Naive B cell (primary cell): ENCODE measurements at regions not wholly inside any gene's neighbourhood (a gene's known extent, or its start where the extent isn't known, plus 50 kb on each side); places are given as distances from the start of the nearest gene placed in this dataset.
A peak's percentile ranks its signal among the peaks of the same experiment; 100 is the strongest.

Source experiments
- ATAC-seq, 2 donors: fragments of 150-1000 bp; cut with Tn5 transposase; 2 replicates each; pipeline ENCODE4 v1.10.0; 2021; ENCODE audit warnings: low read depth in 2 of 2, mild to moderate bottlenecking in 2 of 2, moderate library complexity in 2 of 2
- DNase-seq: peaks from one replicate; pipeline ENCODE4 v3.0.0; 2022
- H3K27ac Mint-ChIP-seq, 6 donors: one replicate each; pipeline ENCODE4 v1.8.0; 2020 to 2022; ENCODE audit warnings: mild to moderate bottlenecking in 6 of 6, mixed read lengths in 6 of 6, moderate library complexity in 5 of 6, inconsistent platforms in 2 of 6
- H3K27me3 Mint-ChIP-seq, 3 donors: one replicate each; pipeline ENCODE4 v1.8.0; 2021 to 2022; ENCODE audit warnings: mixed read lengths in 3 of 3, mild to moderate bottlenecking in 1 of 3
- H3K36me3 Mint-ChIP-seq, 2 donors: one replicate each; pipeline ENCODE4 v1.8.0; 2020 to 2022; ENCODE audit warnings: mixed read lengths in 2 of 2, inconsistent platforms in 1 of 2, mild to moderate bottlenecking in 1 of 2
- H3K4me1 Mint-ChIP-seq, 3 donors: one replicate each; pipeline ENCODE4 v1.8.0; 2020 to 2022; ENCODE audit warnings: mixed read lengths in 3 of 3, inconsistent platforms in 1 of 3, mild to moderate bottlenecking in 1 of 3, moderate library complexity in 1 of 3
- H3K4me3 Mint-ChIP-seq, 8 donors: one replicate each; pipeline ENCODE4 v1.8.0; 2020 to 2022; ENCODE audit warnings: mild to moderate bottlenecking in 8 of 8, mixed read lengths in 8 of 8, moderate library complexity in 8 of 8, inconsistent platforms in 2 of 8
- H3K9me3 Mint-ChIP-seq, 7 donors: one replicate each; pipeline ENCODE4 v1.8.0; 2020 to 2022; ENCODE audit warnings: mixed read lengths in 7 of 7, mild to moderate bottlenecking in 5 of 7, inconsistent platforms in 2 of 7, moderate library complexity in 1 of 7

- ATAC-seq, result no peak
- no peak overlapping the region for H3K4me3 Mint-ChIP-seq
- H3K36me3 Mint-ChIP-seq, result no peaks in the 10 kb centered on the region
- H3K27me3 Mint-ChIP-seq, result peaks cover 0 to 24% (median 12%) of the 10 kb centered on the region in 3 donors
- no peaks in the 10 kb centered on the region for H3K9me3 Mint-ChIP-seq
- H3K4me1 Mint-ChIP-seq, result no peaks in the 10 kb centered on the region
- no peak overlapping the region for H3K27ac Mint-ChIP-seq
- DNase-seq, result no peak
Measured at GRCh38 chr2:20539133-20539719, 92.4 kb downstream of the RHOB start.

- Mint-ChIP-seq H3K9me3 (peaks cover 0 to 2% (median 0%) of the 10 kb centered on the region in 7 donors), H3K27ac (no peak overlapping the region), H3K4me1 (no peaks in the 10 kb centered on the region), H3K27me3 (peaks cover 0 to 18% (median 6%) of the 10 kb centered on the region in 3 donors), H3K4me3 (no peak overlapping the region), H3K36me3 (no peaks in the 10 kb centered on the region)
- no peak for ATAC-seq
- DNase-seq, result no peak
Measured at GRCh38 chr2:20539776-20540586, 93.1 kb downstream of the RHOB start.

GRCh38 chr2:20540587-20541293, 93.9 kb downstream of the RHOB start:
- peaks cover 0 to 18% (median 6%) of the 10 kb centered on the region in 3 donors for H3K27me3 Mint-ChIP-seq
- DNase-seq (no peak), ATAC-seq (no peak)
- H3K36me3 Mint-ChIP-seq, result no peaks in the 10 kb centered on the region
- H3K9me3 Mint-ChIP-seq, result peaks cover 0 to 5% (median 0%) of the 10 kb centered on the region in 7 donors
- no peaks in the 10 kb centered on the region for H3K4me1 Mint-ChIP-seq
- peak overlapping the region in 1 of 8 donors; percentile 16 for H3K4me3 Mint-ChIP-seq
- peak overlapping the region in 1 of 6 donors; percentile 65 for H3K27ac Mint-ChIP-seq

GRCh38 chr2:20541294-20541640, 94.4 kb downstream of the RHOB start:
- DNase-seq, result no peak
- Mint-ChIP-seq H3K36me3 (no peaks in the 10 kb centered on the region), H3K9me3 (peaks cover 0 to 7% (median 1%) of the 10 kb centered on the region in 7 donors), H3K27me3 (peaks cover 0 to 20% (median 6%) of the 10 kb centered on the region in 3 donors), H3K27ac (no peak overlapping the region), H3K4me3 (no peak overlapping the region), H3K4me1 (no peaks in the 10 kb centered on the region)
- no peak for ATAC-seq

GRCh38 chr2:20541651-20542050, 94.8 kb downstream of the RHOB start:
- DNase-seq (no peak), ATAC-seq (no peak)
- peaks cover 0 to 24% (median 6%) of the 10 kb centered on the region in 3 donors for H3K27me3 Mint-ChIP-seq
- no peak overlapping the region for H3K4me3 Mint-ChIP-seq
- H3K36me3 Mint-ChIP-seq, result no peaks in the 10 kb centered on the region
- H3K27ac Mint-ChIP-seq, result no peak overlapping the region
- peaks cover 0 to 7% (median 2%) of the 10 kb centered on the region in 7 donors for H3K9me3 Mint-ChIP-seq
- no peaks in the 10 kb centered on the region for H3K4me1 Mint-ChIP-seq

GRCh38 chr2:20542269-20542668, 95.4 kb downstream of the RHOB start:
- Mint-ChIP-seq H3K9me3 (peaks cover 0 to 7% (median 2%) of the 10 kb centered on the region in 7 donors), H3K4me3 (no peak overlapping the region), H3K27me3 (peaks cover 0 to 26% (median 6%) of the 10 kb centered on the region in 3 donors), H3K27ac (no peak overlapping the region), H3K4me1 (no peaks in the 10 kb centered on the region), H3K36me3 (no peaks in the 10 kb centered on the region)
- DNase-seq, result no peak
- ATAC-seq, result no peak

- H3K27me3 Mint-ChIP-seq, result peaks cover 0 to 26% (median 6%) of the 10 kb centered on the region in 3 donors
- ATAC-seq (no peak), DNase-seq (no peak)
- peak overlapping the region in 1 of 6 donors; percentile 88 for H3K27ac Mint-ChIP-seq
- H3K4me3 Mint-ChIP-seq, result no peak overlapping the region
- peaks cover 0 to 7% (median 2%) of the 10 kb centered on the region in 7 donors for H3K9me3 Mint-ChIP-seq
- H3K36me3 Mint-ChIP-seq, result no peaks in the 10 kb centered on the region
- no peaks in the 10 kb centered on the region for H3K4me1 Mint-ChIP-seq
Measured at GRCh38 chr2:20542746-20543468, 96.0 kb downstream of the RHOB start.

GRCh38 chr2:20543469-20544152, 96.7 kb downstream of the RHOB start:
- ATAC-seq (no peak), DNase-seq (no peak)
- Mint-ChIP-seq H3K4me1 (no peaks in the 10 kb centered on the region), H3K4me3 (no peak overlapping the region), H3K9me3 (peaks cover 0 to 7% (median 2%) of the 10 kb centered on the region in 7 donors), H3K27ac (no peak overlapping the region), H3K36me3 (no peaks in the 10 kb centered on the region), H3K27me3 (peaks cover 0 to 26% (median 6%) of the 10 kb centered on the region in 3 donors)

- peaks cover 0 to 21% (median 3%) of the 10 kb centered on the region in 3 donors for H3K27me3 Mint-ChIP-seq
- peaks cover 0 to 7% (median 2%) of the 10 kb centered on the region in 7 donors for H3K9me3 Mint-ChIP-seq
- H3K4me1 Mint-ChIP-seq, result no peaks in the 10 kb centered on the region
- no peak overlapping the region for H3K4me3 Mint-ChIP-seq
- no peak for ATAC-seq
- no peaks in the 10 kb centered on the region for H3K36me3 Mint-ChIP-seq
- no peak overlapping the region for H3K27ac Mint-ChIP-seq
- no peak for DNase-seq
Measured at GRCh38 chr2:20544153-20544747, 97.4 kb downstream of the RHOB start.

GRCh38 chr2:20549144-20549543, 101.8 kb downstream of the HS1BP3 start:
- H3K36me3 Mint-ChIP-seq, result no peaks in the 10 kb centered on the region
- ATAC-seq (no peak), DNase-seq (no peak)
- peaks cover 0 to 7% (median 2%) of the 10 kb centered on the region in 7 donors for H3K9me3 Mint-ChIP-seq
- no peak overlapping the region for H3K4me3 Mint-ChIP-seq
- no peak overlapping the region for H3K27ac Mint-ChIP-seq
- peaks cover 0 to 7% (median 7%) of the 10 kb centered on the region in 3 donors for H3K27me3 Mint-ChIP-seq
- H3K4me1 Mint-ChIP-seq, result no peaks in the 10 kb centered on the region

- Mint-ChIP-seq H3K4me1 (no peaks in the 10 kb centered on the region), H3K27ac (no peak overlapping the region), H3K9me3 (peaks cover 0 to 7% (median 0%) of the 10 kb centered on the region in 7 donors), H3K4me3 (no peak overlapping the region), H3K27me3 (peaks cover 0 to 7% (median 7%) of the 10 kb centered on the region in 3 donors), H3K36me3 (no peaks in the 10 kb centered on the region)
- DNase-seq (no peak), ATAC-seq (no peak)
Measured at GRCh38 chr2:20549691-20550348, 101.1 kb downstream of the HS1BP3 start.
